DND-41 (cell line): ENCODE measurements at regions not wholly inside any gene's neighbourhood (a gene's known extent, or its start where the extent isn't known, plus 50 kb on each side); places are given as distances from the start of the nearest gene placed in this dataset.

ENCODE experiments used
- CTCF ChIP-seq: IDR thresholded peaks from 2 replicates; pipeline ENCODE4 v1.5.1; 2012; ENCODE audit warnings: borderline replicate concordance, low read length, moderate library complexity, mild to moderate bottlenecking; ENCODE audit not compliant: poor library complexity, severe bottlenecking; ENCODE audit errors: extremely low read depth
- EZH2 ChIP-seq: IDR thresholded peaks from 3 replicates; pipeline ENCODE4 v1.6.1; 2012; ENCODE audit warnings: borderline replicate concordance, low read depth, mild to moderate bottlenecking, moderate library complexity, low read length, inconsistent platforms; ENCODE audit not compliant: severe bottlenecking

GRCh38 chr2:74736589-74736988, 82.5 kb downstream of the SEMA4F start:
- no peak for TF ChIP-seq CTCF
- TF ChIP-seq EZH2: no peak
